ENCODE measurements at regions not wholly inside any gene's neighbourhood (a gene's known extent, or its start where the extent isn't known, plus 50 kb on each side); places are given as distances from the start of the nearest gene placed in this dataset.

GRCh38 chr6:48678390-48678789, 567.4 kb upstream of the PTCHD4 start:
- WGBS (ENCODE audit: low lambda C conversion rate) = 2% methylated on average over 1 of the region's 1 CpG
- no peak for FAIRE-seq
- DNase-seq (ENCODE audit: low spot score) = no peak
- no peaks in the 10 kb centered on the region for H3K79me2 ChIP-seq (ENCODE audit: insufficient read depth, low read length)
- BruUV-seq (replicated peaks) = no TSS peak
- H3K4me3 ChIP-seq (replicated peaks in 1 of 3; ENCODE audit: insufficient read depth in 1 of 3, low read depth in 2 of 3, low read length in 3 of 3) = no peak overlapping the region
- no peak for ATAC-seq
- H3K4me1 ChIP-seq (ENCODE audit: insufficient read depth, low read length) = no peaks in the 10 kb centered on the region
- H4K20me1 ChIP-seq (ENCODE audit: insufficient read depth, low read length) = no peaks in the 10 kb centered on the region
- in situ Hi-C loops (cut with HindIII; ENCODE audit: extremely low pct_ligation_motif_present, low pct_unique_long_range_greater_than_20kb) (no loop called here), intact Hi-C loops (cut with micrococcal nuclease; ENCODE audit: unreplicated experiment) (no loop called here)
- no peaks in the 10 kb centered on the region for H3K27me3 ChIP-seq (ENCODE audit: control insufficient read depth in 1 of 2, insufficient read depth in 2 of 2, low read length in 2 of 2)
- ChIA-PET CTCF (ENCODE audit: low intra/inter-chr PET ratio, low total read pairs) (no interaction called here), POLR2A (no interaction called here)
- H3K36me3 ChIP-seq (replicated peaks in 1 of 2; ENCODE audit: control insufficient read depth in 1 of 2, insufficient read depth in 2 of 2, low read length in 2 of 2) = no peaks in the 10 kb centered on the region
- H3K27ac ChIP-seq (ENCODE audit: extremely low read length, insufficient read depth, low read length) = no peak overlapping the region
- no peak overlapping the region for H3K9ac ChIP-seq (ENCODE audit: insufficient read depth, low read depth, low read length)
- H2AFZ ChIP-seq (ENCODE audit: low read length) = no peak overlapping the region
- H3K9me3 ChIP-seq (ENCODE audit: low read length) = no peaks in the 10 kb centered on the region
- TF ChIP-seq MYNN (CRISPR knock-in tag; IDR thresholded peaks at IDR 0.05; ENCODE audit: low read depth) = no peak
- TF ChIP-seq FOXO4 (CRISPR knock-in tag; conservative IDR thresholded peaks at IDR 0.05) = no peak
- no peak for TF ChIP-seq ZNF274 (CRISPR knock-in tag; IDR thresholded peaks at IDR 0.05)
- TF ChIP-seq ZNF329 (CRISPR knock-in tag; IDR thresholded peaks at IDR 0.05; ENCODE audit: low read depth) = no peak
- no peak for TF ChIP-seq SPEN (CRISPR knock-in tag; IDR thresholded peaks at IDR 0.05; ENCODE audit: low read depth)
- no peak for TF ChIP-seq ARID5B (CRISPR knock-in tag; IDR thresholded peaks at IDR 0.05)
- no peak for TF ChIP-seq SIN3B (IDR thresholded peaks at IDR 0.05; ENCODE audit: low read length)
- TF ChIP-seq ZNF501 (CRISPR knock-in tag; IDR thresholded peaks at IDR 0.05) = no peak
- no peak for TF ChIP-seq KLF13 (CRISPR knock-in tag; IDR thresholded peaks at IDR 0.05)
- H3K4me2 ChIP-seq (ENCODE audit: low read depth, low read length) = no peak overlapping the region
